ENCODE measurements at regions not wholly inside any gene's neighbourhood (a gene's known extent, or its start where the extent isn't known, plus 50 kb on each side); places are given as distances from the start of the nearest gene placed in this dataset.
"Not testable (repeated sequence)": the region's sequence is repeated elsewhere in the genome, so short reads cannot be mapped to it uniquely, and the experiment has no call there.

GRCh38 chr4:181013162-181013561 lies 1230.0 kb upstream of the TENM3 start:
- Histone ChIP-seq H3K27me3 (ENCODE audit: insufficient read depth, low read depth, severe bottlenecking) (no peaks in the 10 kb centered on the region), H3K4me3 (ENCODE audit: low read depth, low read length) (no peak overlapping the region), H3K36me3 (no peaks in the 10 kb centered on the region), H3K27ac (no peak overlapping the region), H3K9me3 (ENCODE audit: severe bottlenecking) (no peaks in the 10 kb centered on the region)
- DNase-seq: no peak
- no peak for TF ChIP-seq CTCF (IDR thresholded peaks at IDR 0.05; ENCODE audit: low read depth, low read length)

DNA sequence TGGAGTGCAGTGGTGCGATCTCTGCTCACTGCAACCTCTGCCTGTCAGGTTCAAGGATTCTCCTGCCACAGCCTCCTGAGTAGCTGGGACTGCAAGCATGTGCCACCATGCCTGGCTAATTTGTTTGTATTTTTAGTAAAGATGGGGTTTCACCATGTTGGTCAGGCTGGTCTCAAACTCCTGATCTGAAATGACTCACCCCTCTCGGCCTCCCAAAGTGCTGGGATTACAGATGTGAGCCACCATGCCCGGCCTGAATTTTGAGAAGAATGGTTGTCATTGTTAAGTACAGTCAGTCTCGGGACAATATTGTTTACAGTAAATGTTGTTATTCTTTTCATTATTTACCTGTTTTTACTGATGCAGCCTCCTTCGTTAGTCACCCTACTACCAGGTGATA lies 1226.2 kb upstream of the TENM3 start:
- no peak overlapping the region for H3K27ac ChIP-seq
- no peaks in the 10 kb centered on the region for H3K36me3 ChIP-seq
- no peaks in the 10 kb centered on the region for H3K27me3 ChIP-seq (ENCODE audit: insufficient read depth, low read depth, severe bottlenecking)
- no peak for TF ChIP-seq CTCF (IDR thresholded peaks at IDR 0.05; ENCODE audit: low read depth, low read length)
- DNase-seq: no peak
- H3K4me3 ChIP-seq (ENCODE audit: low read depth, low read length): no peak overlapping the region
- H3K9me3 ChIP-seq (ENCODE audit: severe bottlenecking): no peaks in the 10 kb centered on the region

DNA sequence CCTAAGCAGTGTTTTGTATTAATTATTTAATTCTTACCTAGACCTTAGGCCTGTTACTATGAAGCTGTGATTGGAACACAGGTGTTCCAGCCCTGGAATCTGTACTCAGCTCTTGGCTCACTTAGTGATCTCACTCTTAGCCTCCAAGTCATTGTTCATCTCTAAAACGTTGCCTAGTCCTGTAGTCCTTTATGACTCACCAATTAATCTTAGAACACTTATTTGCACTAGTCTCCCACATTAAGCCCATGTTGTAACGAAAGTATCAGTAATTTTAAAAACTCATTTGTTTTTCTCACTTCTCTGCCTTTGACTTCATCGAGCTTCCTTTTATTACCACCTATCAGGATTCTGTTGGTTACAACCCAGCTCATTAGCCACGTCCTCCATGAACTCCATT lies 1224.7 kb upstream of the TENM3 start:
- no peak overlapping the region for H3K27ac ChIP-seq
- no peak for DNase-seq
- H3K36me3 ChIP-seq: no peaks in the 10 kb centered on the region
- TF ChIP-seq CTCF (IDR thresholded peaks at IDR 0.05; ENCODE audit: low read depth, low read length): no peak
- no peaks in the 10 kb centered on the region for H3K9me3 ChIP-seq (ENCODE audit: severe bottlenecking)
- no peak overlapping the region for H3K4me3 ChIP-seq (ENCODE audit: low read depth, low read length)
- no peaks in the 10 kb centered on the region for H3K27me3 ChIP-seq (ENCODE audit: insufficient read depth, low read depth, severe bottlenecking)

DNA sequence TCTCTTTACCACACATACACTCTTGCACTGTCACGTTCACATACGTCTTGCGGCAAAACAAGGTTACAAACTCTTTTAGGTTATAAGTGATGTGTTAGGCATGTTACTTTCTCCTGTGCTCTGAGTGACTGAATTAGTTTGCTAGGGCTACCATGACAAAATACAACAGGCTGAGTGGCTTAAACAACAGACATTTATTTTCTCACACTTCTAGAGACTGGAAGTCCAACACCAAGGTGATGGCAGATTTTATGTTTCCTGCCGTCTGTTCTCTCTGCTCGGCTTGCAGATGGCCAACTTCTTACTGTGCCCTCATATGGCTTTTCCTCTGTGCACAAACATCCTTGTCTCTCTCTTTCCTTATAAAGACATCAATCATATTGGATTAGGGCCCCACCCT lies 1224.3 kb upstream of the TENM3 start:
- no peak for TF ChIP-seq CTCF (IDR thresholded peaks at IDR 0.05; ENCODE audit: low read depth, low read length)
- H3K9me3 ChIP-seq (ENCODE audit: severe bottlenecking): no peaks in the 10 kb centered on the region
- H3K27me3 ChIP-seq (ENCODE audit: insufficient read depth, low read depth, severe bottlenecking): no peaks in the 10 kb centered on the region
- H3K27ac ChIP-seq: no peak overlapping the region
- no peak overlapping the region for H3K4me3 ChIP-seq (ENCODE audit: low read depth, low read length)
- DNase-seq: no peak
- H3K36me3 ChIP-seq: no peaks in the 10 kb centered on the region

DNA sequence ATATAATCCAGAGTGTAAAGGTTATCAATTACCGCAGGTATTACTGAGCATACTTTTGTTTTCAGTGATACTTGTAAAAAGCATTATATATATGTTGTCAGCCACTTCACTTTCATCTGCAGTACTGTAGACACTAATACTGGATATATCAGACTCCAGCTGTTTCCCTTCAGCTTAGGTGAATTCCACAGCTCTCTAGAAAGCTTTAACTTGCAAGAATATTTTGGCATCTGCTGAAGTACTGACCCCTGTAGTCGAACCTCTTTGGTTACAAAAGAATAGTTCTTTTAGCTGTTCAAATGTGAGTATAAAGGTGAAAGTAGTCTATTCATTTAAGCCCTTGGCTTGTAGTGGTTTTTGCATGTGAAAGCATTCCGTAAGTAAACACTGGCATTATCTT lies 1222.7 kb upstream of the TENM3 start:
- H3K27me3 ChIP-seq (ENCODE audit: insufficient read depth, low read depth, severe bottlenecking): no peaks in the 10 kb centered on the region
- no peak for DNase-seq
- no peaks in the 10 kb centered on the region for H3K9me3 ChIP-seq (ENCODE audit: severe bottlenecking)
- no peak for TF ChIP-seq CTCF (IDR thresholded peaks at IDR 0.05; ENCODE audit: low read depth, low read length)
- H3K27ac ChIP-seq: no peak overlapping the region
- H3K4me3 ChIP-seq (ENCODE audit: low read depth, low read length): no peak overlapping the region
- no peaks in the 10 kb centered on the region for H3K36me3 ChIP-seq

GRCh38 chr4:181021213-181021612 lies 1222.0 kb upstream of the TENM3 start:
- Histone ChIP-seq H3K27ac (no peak overlapping the region), H3K27me3 (ENCODE audit: insufficient read depth, low read depth, severe bottlenecking) (no peaks in the 10 kb centered on the region), H3K36me3 (no peaks in the 10 kb centered on the region), H3K4me3 (ENCODE audit: low read depth, low read length) (no peak overlapping the region), H3K9me3 (ENCODE audit: severe bottlenecking) (no peaks in the 10 kb centered on the region)
- DNase-seq: no peak
- TF ChIP-seq CTCF (IDR thresholded peaks at IDR 0.05; ENCODE audit: low read depth, low read length): no peak

GRCh38 chr4:181030135-181030921 lies 1212.9 kb upstream of the TENM3 start:
- not testable (repeated sequence) for H3K9me3 ChIP-seq (ENCODE audit: severe bottlenecking); H3K27ac ChIP-seq; H3K27me3 ChIP-seq (ENCODE audit: insufficient read depth, low read depth, severe bottlenecking); H3K4me3 ChIP-seq (ENCODE audit: low read depth, low read length); DNase-seq; H3K36me3 ChIP-seq
